Fibroblast of mammary gland (primary cell): ENCODE measurements at regions not wholly inside any gene's neighbourhood (a gene's known extent, or its start where the extent isn't known, plus 50 kb on each side); places are given as distances from the start of the nearest gene placed in this dataset.

Source experiments
- DNase-seq: peaks from one replicate; pipeline ENCODE4 v3.0.0-alpha.2; 2010; ENCODE audit warnings: low read depth
- H3K4me3 ChIP-seq: 2 replicates; pipeline ENCODE4 v1.5.1; 2011; ENCODE audit warnings: low read depth, mild to moderate bottlenecking, low read length, moderate library complexity; ENCODE audit not compliant: control insufficient read depth
- TF ChIP-seq, protein P1 (sequence below): conservative IDR thresholded peaks from 2 replicates; pipeline ENCODE4 v1.5.1; 2011; ENCODE audit warnings: low read depth, low read length, inconsistent platforms; ENCODE audit not compliant: control insufficient read depth, insufficient read depth

DNA sequence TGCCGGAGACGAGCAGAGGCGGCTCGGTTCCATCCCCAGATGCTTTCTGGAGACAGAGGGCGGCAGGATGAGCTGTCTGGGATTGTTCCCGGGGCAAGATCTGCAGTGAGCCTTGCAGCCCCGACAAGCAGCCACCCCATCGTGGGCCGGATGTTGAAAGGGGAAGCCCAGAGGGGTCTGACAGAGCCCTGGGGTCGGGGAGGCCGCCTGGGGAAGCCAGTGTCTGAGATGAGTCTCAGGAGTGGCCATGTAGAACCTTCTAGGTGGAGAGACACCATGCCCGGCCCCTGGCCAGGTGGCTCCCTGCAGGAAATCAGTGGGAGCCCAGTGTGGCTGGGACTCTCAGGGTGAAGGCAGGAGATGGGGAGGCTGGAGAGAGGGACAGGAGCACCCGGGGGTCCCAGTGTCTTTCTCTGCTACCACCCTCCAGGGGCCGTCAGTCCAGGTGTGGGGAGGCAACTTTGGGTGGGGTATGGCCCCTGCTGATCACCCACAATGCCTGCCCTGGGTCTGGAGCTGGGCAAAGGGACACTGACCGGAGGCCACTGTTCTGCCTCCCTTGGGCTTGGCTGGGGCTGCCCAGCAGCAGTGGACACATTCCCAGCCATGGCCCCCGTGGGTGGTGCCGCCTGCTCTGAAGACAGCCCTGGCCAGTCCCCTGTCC is 128.3 kb upstream of the HS6ST1 start:
- no peak for DNase-seq

DNA sequence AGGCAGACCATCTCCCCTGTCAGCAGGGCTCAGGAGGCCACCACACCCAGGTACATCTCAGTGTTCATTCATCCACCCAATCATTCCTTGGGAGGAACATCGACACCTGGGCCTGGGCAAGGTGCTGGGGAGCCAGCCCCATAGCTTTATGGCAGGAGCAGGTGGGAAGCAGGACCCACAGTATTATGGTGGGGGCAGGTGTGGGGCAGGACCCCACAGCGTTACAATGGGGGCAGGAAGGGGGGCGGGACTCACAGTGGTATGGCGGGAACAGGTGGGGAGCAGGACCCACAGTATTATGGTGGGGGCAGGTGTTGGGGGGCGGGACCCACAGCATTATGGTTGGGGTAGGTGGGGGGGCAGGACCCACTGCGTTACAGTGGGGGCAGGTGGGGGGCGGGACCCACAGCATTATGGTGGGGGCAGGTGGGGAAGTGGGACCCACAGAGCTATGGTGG is 128.9 kb upstream of the HS6ST1 start:
- no peak overlapping the region for H3K4me3 ChIP-seq
- DNase-seq, result no peak
- TF ChIP-seq, protein P1, sequence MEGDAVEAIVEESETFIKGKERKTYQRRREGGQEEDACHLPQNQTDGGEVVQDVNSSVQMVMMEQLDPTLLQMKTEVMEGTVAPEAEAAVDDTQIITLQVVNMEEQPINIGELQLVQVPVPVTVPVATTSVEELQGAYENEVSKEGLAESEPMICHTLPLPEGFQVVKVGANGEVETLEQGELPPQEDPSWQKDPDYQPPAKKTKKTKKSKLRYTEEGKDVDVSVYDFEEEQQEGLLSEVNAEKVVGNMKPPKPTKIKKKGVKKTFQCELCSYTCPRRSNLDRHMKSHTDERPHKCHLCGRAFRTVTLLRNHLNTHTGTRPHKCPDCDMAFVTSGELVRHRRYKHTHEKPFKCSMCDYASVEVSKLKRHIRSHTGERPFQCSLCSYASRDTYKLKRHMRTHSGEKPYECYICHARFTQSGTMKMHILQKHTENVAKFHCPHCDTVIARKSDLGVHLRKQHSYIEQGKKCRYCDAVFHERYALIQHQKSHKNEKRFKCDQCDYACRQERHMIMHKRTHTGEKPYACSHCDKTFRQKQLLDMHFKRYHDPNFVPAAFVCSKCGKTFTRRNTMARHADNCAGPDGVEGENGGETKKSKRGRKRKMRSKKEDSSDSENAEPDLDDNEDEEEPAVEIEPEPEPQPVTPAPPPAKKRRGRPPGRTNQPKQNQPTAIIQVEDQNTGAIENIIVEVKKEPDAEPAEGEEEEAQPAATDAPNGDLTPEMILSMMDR, result no peak

More for the DNA sequence above, 128.3 kb upstream of the HS6ST1 start:
- TF ChIP-seq, protein P1, result no peak
- no peak overlapping the region for H3K4me3 ChIP-seq

DNA sequence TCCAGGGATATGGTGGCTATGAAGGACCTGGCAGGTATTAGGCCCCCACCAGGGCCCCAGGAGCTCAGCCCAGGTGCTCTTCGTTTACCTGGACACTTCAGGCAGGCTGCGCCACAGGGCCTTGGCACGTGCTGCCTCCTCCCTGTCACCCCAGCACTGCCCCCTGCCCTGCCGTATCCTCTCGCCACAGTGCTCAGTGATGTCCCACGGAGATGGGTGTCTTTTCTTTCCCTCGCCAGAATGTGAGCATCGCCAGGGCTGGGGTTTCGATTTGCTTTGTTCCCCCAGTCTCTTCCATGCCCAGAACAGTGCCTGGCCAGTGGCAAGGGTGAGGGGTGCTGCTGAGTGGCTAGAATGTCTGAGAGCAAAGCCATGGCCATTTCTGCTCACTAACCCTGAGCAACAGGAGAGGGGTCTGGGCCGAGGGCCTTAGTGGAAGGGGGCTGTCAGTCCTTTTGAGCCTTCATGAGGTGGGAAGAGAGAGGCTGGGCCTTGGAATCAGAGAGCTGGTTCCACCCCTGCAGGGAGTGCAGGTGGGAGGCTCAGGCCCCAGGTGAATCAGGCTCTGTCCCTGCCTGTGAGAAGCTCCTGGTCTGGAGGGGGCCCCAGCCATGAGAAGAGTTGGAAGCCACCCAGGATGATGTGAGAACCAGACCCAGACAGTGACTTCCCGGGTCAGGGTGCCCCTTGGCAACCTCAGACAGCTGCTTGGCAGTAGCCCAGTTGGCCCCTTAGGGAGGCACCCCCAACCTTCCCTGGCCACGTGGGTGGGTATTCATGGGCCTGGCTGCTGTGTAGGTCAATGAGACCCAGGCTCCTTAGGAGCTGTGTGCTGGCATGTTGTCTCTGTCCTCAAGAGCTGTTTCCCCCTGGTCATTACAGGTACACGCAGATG is 129.9 kb upstream of the HS6ST1 start:
- TF ChIP-seq, protein P1, result no peak
- H3K4me3 ChIP-seq, result no peak overlapping the region
- DNase-seq, result no peak

DNA sequence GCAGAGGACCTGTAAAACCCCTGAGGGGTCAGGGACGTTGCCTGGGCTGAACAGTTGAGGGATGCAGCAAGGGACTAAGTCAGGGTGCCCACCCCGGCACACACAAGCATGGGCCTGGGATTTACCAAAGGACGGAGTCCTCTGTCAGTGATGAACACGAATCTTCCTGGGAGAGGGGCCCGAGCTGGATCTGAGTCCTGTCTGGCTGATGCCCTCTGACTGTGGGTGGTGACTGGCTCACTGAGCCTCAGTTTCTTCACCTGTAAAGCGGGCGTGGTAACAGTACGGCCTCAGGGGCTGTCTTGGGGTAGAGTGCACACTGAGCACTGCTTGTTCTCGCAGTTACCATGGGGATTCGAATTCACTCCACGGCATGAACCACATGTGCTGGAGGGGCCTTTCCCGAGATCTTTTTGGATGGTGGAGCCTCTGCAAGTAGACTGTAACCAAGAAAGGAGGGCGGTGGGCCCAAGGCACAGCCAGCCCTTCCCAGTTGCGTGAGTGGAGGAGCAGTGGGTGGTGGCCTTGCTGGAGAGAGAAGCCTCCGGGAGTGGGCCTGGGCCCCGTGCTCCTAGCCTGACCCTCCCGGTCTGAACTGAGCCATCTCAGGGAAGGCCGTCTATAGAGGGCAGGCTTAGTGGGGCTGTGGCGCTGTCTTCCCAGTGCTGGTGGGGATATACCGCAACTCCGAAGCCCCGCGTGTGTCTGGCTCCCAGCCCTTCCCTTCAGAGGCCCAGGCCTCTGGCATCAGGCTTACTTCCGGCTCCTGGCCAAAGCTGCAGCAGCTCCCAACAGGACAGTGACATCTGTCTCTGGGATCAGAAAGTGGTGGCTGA is 130.8 kb upstream of the HS6ST1 start:
- DNase-seq, result no peak
- H3K4me3 ChIP-seq, result no peak overlapping the region
- TF ChIP-seq, protein P1, result no peak

DNA sequence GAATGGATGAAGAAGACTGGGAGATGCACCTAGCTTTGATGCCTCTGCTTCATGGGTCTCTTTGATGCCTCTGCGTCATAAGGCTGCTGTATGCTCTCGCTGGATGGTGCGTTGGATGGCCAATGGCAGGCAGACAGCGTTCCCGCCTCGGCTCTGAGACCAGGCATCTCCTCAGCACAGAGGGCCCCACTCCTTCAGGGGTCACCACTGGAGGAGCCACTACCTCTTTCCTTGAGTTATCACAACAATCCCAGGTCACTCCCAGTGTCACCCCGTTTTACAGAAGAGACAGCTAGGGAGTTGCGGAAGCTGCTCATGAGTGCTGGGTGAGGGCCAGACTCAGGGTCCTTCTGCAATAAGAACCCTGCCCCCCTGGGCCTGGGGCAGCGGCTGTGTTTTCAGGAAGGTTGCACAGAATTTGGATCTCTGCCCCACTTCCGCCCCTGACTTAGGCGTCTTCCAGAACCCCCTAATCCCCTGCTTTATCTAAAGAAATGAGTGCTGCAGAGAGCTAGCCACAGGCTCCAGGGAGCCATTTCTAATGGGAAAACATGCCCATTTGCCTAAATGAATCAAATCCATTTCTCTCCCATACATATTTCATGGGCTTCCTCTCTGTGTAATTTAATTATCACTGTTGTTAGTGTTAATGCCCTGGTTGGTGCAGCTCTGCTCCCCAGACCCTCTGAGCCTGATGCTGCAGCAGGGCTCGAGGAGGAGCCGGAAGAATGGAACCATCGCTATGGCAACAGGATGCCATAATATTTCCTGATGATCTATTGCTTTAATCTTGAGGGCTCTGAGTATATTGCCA is 131.8 kb upstream of the HS6ST1 start:
- TF ChIP-seq, protein P1, result no peak
- H3K4me3 ChIP-seq, result no peak overlapping the region
- no peak for DNase-seq
